HG03159 (cell line): ENCODE measurements at regions not wholly inside any gene's neighbourhood (a gene's known extent, or its start where the extent isn't known, plus 50 kb on each side); places are given as distances from the start of the nearest gene placed in this dataset.
"Not testable (repeated sequence)": the region's sequence is repeated elsewhere in the genome, so short reads cannot be mapped to it uniquely, and the experiment has no call there.

Experiments
- ATAC-seq: cut with Tn5 transposase; IDR thresholded peaks from one replicate; pipeline ENCODE4 v1.9.1; 2021; ENCODE audit warnings: mild to moderate bottlenecking, moderate library complexity; ENCODE audit not compliant: unreplicated experiment

GRCh38 chr5:63230754-63231153, 652.1 kb downstream of the LRRC70 start:
- ATAC-seq = no peak

GRCh38 chr5:63228154-63228553, 649.5 kb downstream of the LRRC70 start:
- ATAC-seq = no peak

GRCh38 chr5:63220244-63220643, 641.6 kb downstream of the LRRC70 start:
- no peak for ATAC-seq

GRCh38 chr5:63217422-63217821, 638.8 kb downstream of the LRRC70 start:
- ATAC-seq = no peak

- ATAC-seq = no peak
Measured at GRCh38 chr5:63213256-63213655, 634.6 kb downstream of the LRRC70 start.

- ATAC-seq = no peak
Measured at GRCh38 chr5:63211448-63212132, 633.0 kb downstream of the LRRC70 start.

GRCh38 chr5:63205976-63206375, 627.4 kb downstream of the LRRC70 start:
- ATAC-seq = no peak

- no peak for ATAC-seq
Measured at GRCh38 chr5:63201738-63202137, 623.1 kb downstream of the LRRC70 start.

GRCh38 chr5:63194126-63194525, 615.5 kb downstream of the LRRC70 start:
- ATAC-seq = no peak

GRCh38 chr5:63180190-63180589, 601.6 kb downstream of the LRRC70 start:
- not testable (repeated sequence) for ATAC-seq

- no peak for ATAC-seq
Measured at GRCh38 chr5:63175850-63176249, 597.2 kb downstream of the LRRC70 start.

GRCh38 chr5:63170486-63170885, 591.9 kb downstream of the LRRC70 start:
- ATAC-seq = no peak

- no peak for ATAC-seq
Measured at GRCh38 chr5:63164838-63165535, 586.4 kb downstream of the LRRC70 start.

- no peak for ATAC-seq
Measured at GRCh38 chr5:63164339-63164738, 585.7 kb downstream of the LRRC70 start.

GRCh38 chr5:63155310-63155631, 576.7 kb downstream of the LRRC70 start:
- ATAC-seq = no peak

GRCh38 chr5:63154476-63155309, 576.1 kb downstream of the LRRC70 start:
- ATAC-seq = no peak

- no peak for ATAC-seq
Measured at GRCh38 chr5:63152871-63153270, 574.3 kb downstream of the LRRC70 start.

- no peak for ATAC-seq
Measured at GRCh38 chr5:63145167-63145566, 566.5 kb downstream of the LRRC70 start.

- no peak for ATAC-seq
Measured at GRCh38 chr5:63141591-63141990, 563.0 kb downstream of the LRRC70 start.

- ATAC-seq = no peak
Measured at GRCh38 chr5:63135291-63135690, 556.7 kb downstream of the LRRC70 start.

- no peak for ATAC-seq
Measured at GRCh38 chr5:63131626-63132285, 553.1 kb downstream of the LRRC70 start.
